ENCODE measurements at regions not wholly inside any gene's neighbourhood (a gene's known extent, or its start where the extent isn't known, plus 50 kb on each side); places are given as distances from the start of the nearest gene placed in this dataset.

DNA sequence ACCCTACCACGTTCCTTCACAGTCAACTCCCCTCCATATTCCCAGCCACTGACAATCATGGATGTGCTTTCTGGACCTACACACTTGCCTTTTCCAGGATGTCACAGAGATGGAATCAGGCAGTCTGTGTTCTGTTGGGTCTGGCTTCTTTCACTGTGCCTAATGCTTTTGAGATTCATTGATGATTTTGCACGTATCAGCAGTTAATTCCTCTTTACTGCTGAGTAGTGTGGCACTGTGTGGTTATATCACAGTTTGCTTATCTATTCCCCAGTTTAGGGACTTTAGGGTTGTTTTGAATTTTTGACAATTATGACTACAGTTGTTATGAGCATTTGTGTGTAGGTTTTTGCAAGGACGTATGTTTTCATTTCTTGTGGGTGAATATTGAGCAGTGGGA lies 191.7 kb downstream of the ACKR3 start:
- FAIRE-seq = no peak
- DNase-seq (ENCODE audit: extremely low spot score, insufficient read length, low read depth) = no peak

DNA sequence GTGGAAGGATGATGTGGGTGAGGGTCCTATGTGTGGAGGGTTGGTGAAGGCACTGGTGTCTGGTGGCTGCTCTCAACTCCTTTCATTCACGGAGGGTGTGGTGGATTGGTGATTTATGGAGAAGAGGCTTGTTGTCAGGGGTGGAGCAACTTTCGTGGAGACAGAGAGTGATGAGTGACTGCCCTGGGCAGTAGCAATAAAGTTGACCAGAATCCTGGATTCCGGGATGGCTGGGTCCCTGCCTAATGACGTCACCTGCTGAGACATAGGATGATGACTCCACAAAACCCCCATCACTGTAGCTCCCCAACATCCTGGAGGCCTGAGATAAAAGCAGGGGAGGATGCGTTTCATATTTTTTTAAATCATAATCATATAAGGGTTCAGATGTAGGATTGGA lies 193.0 kb downstream of the ACKR3 start:
- FAIRE-seq (no peak), DNase-seq (ENCODE audit: extremely low spot score, insufficient read length, low read depth) (no peak)

GRCh38 chr2:236763857-236764256 lies 194.2 kb downstream of the ACKR3 start:
- no peak for FAIRE-seq
- no peak for DNase-seq (ENCODE audit: extremely low spot score, insufficient read length, low read depth)

GRCh38 chr2:236764716-236765115 lies 195.1 kb downstream of the ACKR3 start:
- FAIRE-seq (no peak), DNase-seq (ENCODE audit: extremely low spot score, insufficient read length, low read depth) (no peak)

DNA sequence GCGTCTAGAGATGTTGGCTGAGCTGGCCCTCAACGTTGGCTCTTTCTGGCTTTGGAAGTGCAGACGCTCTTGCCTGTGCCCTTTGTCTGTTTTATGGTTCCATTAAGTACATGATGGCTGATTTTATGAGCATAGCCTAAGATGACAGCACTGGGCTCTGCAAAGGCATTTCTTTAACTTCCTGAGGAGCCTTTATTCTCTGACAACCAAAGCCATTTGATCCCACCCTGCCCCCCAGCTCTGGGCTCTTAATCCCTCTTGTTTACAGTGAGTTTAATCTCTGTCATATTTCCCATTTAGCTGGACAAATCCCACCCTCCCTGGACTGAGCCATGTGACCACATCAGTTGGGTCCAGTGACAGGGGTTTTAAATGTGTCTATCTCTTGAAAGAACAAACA lies 195.9 kb downstream of the ACKR3 start:
- DNase-seq (ENCODE audit: extremely low spot score, insufficient read length, low read depth) (no peak), FAIRE-seq (no peak)

DNA sequence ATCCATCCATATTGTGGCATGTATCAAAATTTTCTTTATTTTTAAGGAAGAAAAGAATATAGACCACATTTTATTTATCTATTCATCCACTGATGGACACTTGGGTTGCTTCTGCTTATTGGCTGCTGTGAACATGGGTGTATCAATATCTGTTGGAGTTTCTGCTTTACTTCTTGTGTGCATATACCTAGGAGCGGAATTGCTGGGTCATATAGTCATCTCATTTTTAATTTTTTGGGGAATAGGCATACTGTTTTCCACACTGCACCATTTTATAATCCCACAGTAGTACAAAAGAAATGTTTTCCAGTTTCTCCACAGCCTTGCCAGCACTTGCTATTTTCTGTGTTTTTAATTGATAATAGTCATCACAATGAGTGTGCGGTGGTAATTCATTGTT lies 197.2 kb downstream of the ACKR3 start:
- no peak for FAIRE-seq
- no peak for DNase-seq (ENCODE audit: extremely low spot score, insufficient read length, low read depth)

DNA sequence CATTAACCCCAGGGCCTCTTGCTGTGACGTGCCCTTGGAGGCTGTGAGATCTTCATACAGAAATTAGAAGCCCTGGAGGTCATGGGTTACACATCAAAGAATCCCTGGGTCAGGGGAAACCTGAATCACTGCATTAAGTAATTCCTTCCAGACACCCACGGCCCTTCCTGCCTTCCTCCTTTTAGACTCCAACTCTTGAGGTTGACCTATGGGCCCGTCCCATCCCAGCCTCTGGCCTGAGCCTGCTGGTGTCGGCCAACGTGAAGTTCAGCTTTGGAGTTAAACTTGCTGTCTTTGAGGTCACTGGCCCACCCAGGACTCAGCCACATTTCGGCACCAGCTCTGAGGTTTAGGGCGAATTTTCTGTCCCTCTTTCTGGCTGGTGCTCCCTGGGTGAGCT lies 198.3 kb downstream of the ACKR3 start:
- no peak for DNase-seq (ENCODE audit: extremely low spot score, insufficient read length, low read depth)
- FAIRE-seq = no peak

- FAIRE-seq (no peak), DNase-seq (ENCODE audit: extremely low spot score, insufficient read length, low read depth) (no peak)
These were observed 198.9 kb downstream of the ACKR3 start for GRCh38 chr2:236768393-236769140.

GRCh38 chr2:236769981-236770671 lies 200.5 kb downstream of the ACKR3 start:
- FAIRE-seq = no peak
- DNase-seq (ENCODE audit: extremely low spot score, insufficient read length, low read depth) = no peak

- FAIRE-seq (no peak), DNase-seq (ENCODE audit: extremely low spot score, insufficient read length, low read depth) (no peak)
These were observed 202.7 kb downstream of the ACKR3 start for GRCh38 chr2:236772220-236772837.

DNA sequence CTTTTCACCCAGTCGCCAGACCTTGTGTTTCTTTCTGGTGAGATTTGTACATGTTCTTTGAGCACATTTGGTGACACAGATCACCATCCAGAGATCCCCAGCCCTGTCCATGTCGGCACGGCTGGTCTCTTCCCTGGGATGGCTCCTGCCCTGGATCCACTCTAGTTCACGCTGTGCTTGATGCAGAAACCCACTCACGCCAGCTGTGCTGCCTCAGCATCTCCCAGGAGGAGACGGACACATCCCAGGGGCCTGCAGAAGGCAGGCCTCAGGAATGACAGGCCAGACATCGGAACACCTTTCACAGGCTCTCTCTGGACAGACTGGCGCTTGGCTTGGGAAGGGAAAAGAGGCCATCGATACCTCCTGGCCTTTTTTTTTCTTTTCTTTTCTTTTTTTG lies 203.6 kb downstream of the ACKR3 start:
- no peak for FAIRE-seq
- DNase-seq (ENCODE audit: extremely low spot score, insufficient read length, low read depth) = no peak

DNA sequence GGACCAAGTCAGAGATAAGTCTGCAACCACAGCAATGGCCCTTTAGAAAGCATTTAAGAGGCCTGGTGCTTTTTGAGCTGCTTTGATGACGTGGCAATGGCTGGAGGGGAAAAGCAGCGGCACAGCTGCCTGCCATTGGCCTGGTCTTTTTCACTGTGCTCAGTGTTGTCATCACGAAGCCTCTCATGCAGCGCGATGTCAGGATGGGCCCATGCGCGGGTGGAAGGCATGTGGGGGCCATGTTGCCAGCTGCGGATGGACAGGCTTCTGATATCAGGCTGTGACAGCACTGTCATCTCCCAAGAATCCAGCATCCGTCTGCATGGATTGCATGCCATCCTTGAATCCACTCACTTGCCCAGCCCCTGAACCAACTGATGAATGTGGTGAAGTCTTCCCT lies 204.5 kb downstream of the ACKR3 start:
- no peak for FAIRE-seq

GRCh38 chr2:236775511-236775910 lies 205.9 kb downstream of the ACKR3 start:
- FAIRE-seq (no peak), DNase-seq (ENCODE audit: extremely low spot score, insufficient read length, low read depth) (no peak)

More for the DNA sequence above, 204.5 kb downstream of the ACKR3 start:
- DNase-seq (ENCODE audit: extremely low spot score, insufficient read length, low read depth) = no peak

DNA sequence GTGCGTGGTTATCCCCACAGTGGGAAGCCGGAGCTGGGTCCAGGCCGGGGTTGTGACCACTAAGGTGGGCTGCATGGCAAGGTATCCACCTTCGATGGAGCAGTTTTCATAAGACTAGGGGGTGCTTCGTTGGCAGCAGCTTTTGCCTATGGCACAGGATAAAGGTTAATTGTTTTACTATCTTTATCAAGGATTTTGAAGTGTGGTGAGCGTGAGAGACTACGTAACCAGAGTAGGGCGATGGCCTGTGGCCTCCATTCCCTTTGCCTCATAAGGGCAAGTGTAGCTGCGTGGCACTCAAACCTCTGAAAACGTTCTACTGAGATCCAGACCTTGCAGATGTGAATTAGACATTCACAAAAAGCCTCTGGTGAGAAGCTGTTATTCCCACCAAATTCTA lies 206.6 kb downstream of the ACKR3 start:
- no peak for FAIRE-seq
- DNase-seq (ENCODE audit: extremely low spot score, insufficient read length, low read depth) = no peak

DNA sequence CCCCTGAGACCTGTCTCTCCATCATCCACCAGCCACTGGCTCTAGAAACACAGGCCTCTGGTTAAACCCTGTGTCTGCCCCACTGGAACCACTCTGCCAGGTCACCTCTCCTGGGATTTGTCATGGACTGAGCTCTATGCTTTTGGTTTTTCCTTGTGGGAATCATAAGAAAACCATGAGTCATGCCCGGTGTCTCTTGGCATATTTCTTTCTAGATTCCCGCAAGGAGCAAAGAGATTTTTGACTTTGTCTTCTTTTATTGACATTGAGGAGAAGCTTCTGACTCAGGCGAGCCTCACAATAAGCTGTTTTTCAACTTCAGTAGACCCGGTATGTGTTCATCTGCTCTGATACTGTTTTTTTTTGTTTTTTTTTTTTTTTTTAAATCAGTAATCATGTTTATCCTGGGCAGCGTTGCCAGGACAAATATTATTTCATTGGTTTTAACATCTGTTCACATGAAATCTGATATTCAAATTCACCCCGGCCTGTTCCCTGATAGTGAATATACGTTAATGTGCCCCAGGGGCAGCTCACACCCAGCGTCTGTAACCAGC lies 207.1 kb downstream of the ACKR3 start:
- DNase-seq (ENCODE audit: extremely low spot score, insufficient read length, low read depth) (no peak), FAIRE-seq (no peak)

DNA sequence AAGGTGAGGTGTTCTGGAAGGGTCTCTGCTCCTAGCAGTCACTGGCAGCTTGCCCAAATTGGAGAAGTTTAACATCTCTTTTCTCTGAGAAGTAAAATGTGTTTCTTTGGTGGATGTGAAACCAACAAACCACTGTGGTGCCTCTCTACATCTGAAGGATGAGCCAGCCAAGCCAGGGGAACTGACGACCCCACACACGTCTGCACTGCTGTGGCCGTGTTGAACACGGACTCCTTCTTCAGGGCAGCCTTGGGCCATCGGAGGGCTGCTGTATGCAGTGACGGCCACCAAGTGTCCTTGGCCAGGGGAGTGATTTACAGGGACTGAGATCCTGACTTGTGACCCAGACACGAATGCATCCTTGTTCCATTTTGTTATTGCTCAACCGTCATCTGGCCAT lies 207.8 kb downstream of the ACKR3 start:
- FAIRE-seq = no peak

GRCh38 chr2:236781933-236782816 lies 212.6 kb downstream of the ACKR3 start:
- FAIRE-seq (no peak), DNase-seq (ENCODE audit: extremely low spot score, insufficient read length, low read depth) (no peak)

More for the DNA sequence above, 207.8 kb downstream of the ACKR3 start:
- DNase-seq (ENCODE audit: extremely low spot score, insufficient read length, low read depth) = no peak

DNA sequence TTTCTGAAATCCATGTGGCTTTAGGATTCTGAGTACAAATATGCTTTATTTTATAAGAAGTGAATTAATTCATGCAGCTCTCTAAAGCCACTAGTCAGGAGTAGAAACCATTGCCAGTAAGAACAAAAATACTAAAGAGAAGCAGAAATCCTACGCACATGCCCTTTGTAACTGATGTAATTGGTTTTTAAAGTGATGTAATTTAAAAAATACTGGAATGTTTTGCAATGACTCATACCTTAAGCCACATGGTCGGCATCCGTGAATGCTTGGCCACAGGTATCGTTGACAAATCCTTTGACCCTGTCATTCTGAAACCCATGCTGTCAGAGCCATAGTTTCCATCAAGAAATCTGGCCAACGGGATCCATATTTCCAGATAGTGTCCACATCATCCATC lies 213.3 kb downstream of the ACKR3 start:
- no peak for DNase-seq (ENCODE audit: extremely low spot score, insufficient read length, low read depth)
- FAIRE-seq = no peak

- no peak for DNase-seq (ENCODE audit: extremely low spot score, insufficient read length, low read depth)
- no peak for FAIRE-seq
These were observed 213.9 kb downstream of the ACKR3 start for GRCh38 chr2:236783417-236784020.

GRCh38 chr2:236785611-236786057 lies 216.0 kb downstream of the ACKR3 start:
- DNase-seq (ENCODE audit: extremely low spot score, insufficient read length, low read depth) (no peak), FAIRE-seq (no peak)

Measured in GM18507 (cell line).